ENCODE measurements at regions not wholly inside any gene's neighbourhood (a gene's known extent, or its start where the extent isn't known, plus 50 kb on each side); places are given as distances from the start of the nearest gene placed in this dataset.

GRCh38 chr13:50401049-50401505 is 385.8 kb downstream of the KCNRG start:
- Histone ChIP-seq H3K9me2 (ENCODE audit: low read depth, low read length) (no peaks in the 10 kb centered on the region), H3F3A (ENCODE audit: insufficient read depth, low read length) (no peaks in the 10 kb centered on the region), H4K20me1 (ENCODE audit: insufficient read depth, low read length) (no peaks in the 10 kb centered on the region), H3K4me3 (ENCODE audit: low read depth, low read length, poor library complexity, severe bottlenecking) (no peak overlapping the region), H3K36me3 (ENCODE audit: insufficient read depth, low read length) (no peaks in the 10 kb centered on the region), H3K79me2 (ENCODE audit: insufficient read depth, low read length) (no peaks in the 10 kb centered on the region), H3K9ac (ENCODE audit: low read length) (no peak overlapping the region), H3K27ac (ENCODE audit: low read depth, low read length, poor library complexity, severe bottlenecking) (no peak overlapping the region), H2AFZ (ENCODE audit: low read length) (no peak overlapping the region), H3K4me1 (ENCODE audit: insufficient read depth, low read length, severe bottlenecking) (peaks cover 27% of the 10 kb centered on the region), H3K9me3 (ENCODE audit: low read length) (no peaks in the 10 kb centered on the region), H3K4me2 (ENCODE audit: low read length) (no peak overlapping the region), H3K27me3 (ENCODE audit: insufficient read depth, low read length) (no peaks in the 10 kb centered on the region)
- TF ChIP-seq CTCF (IDR thresholded peaks at IDR 0.05; ENCODE audit: low read length) (no peak), EZH2 (IDR thresholded peaks at IDR 0.05; ENCODE audit: borderline replicate concordance, low read length) (no peak)

- H3K27me3 ChIP-seq (ENCODE audit: insufficient read depth, low read length): no peaks in the 10 kb centered on the region
- H3K4me1 ChIP-seq (ENCODE audit: insufficient read depth, low read length, severe bottlenecking): peaks cover 27% of the 10 kb centered on the region
- no peaks in the 10 kb centered on the region for H3K9me2 ChIP-seq (ENCODE audit: low read depth, low read length)
- H3K36me3 ChIP-seq (ENCODE audit: insufficient read depth, low read length): no peaks in the 10 kb centered on the region
- H3K4me2 ChIP-seq (ENCODE audit: low read length): no peak overlapping the region
- no peaks in the 10 kb centered on the region for H3K79me2 ChIP-seq (ENCODE audit: insufficient read depth, low read length)
- no peak overlapping the region for H3K27ac ChIP-seq (ENCODE audit: low read depth, low read length, poor library complexity, severe bottlenecking)
- H3F3A ChIP-seq (ENCODE audit: insufficient read depth, low read length): no peaks in the 10 kb centered on the region
- no peaks in the 10 kb centered on the region for H4K20me1 ChIP-seq (ENCODE audit: insufficient read depth, low read length)
- no peaks in the 10 kb centered on the region for H3K9me3 ChIP-seq (ENCODE audit: low read length)
- no peak overlapping the region for H3K9ac ChIP-seq (ENCODE audit: low read length)
- TF ChIP-seq CTCF (IDR thresholded peaks at IDR 0.05; ENCODE audit: low read length) (no peak), EZH2 (IDR thresholded peaks at IDR 0.05; ENCODE audit: borderline replicate concordance, low read length) (no peak)
- no peak overlapping the region for H2AFZ ChIP-seq (ENCODE audit: low read length)
- H3K4me3 ChIP-seq (ENCODE audit: low read depth, low read length, poor library complexity, severe bottlenecking): no peak overlapping the region
Measured at GRCh38 chr13:50401721-50402465, 386.6 kb downstream of the KCNRG start.

GRCh38 chr13:50403311-50403710 is 388.1 kb downstream of the KCNRG start:
- no peak overlapping the region for H3K9ac ChIP-seq (ENCODE audit: low read length)

More at GRCh38 chr13:50403311-50403710, 388.1 kb downstream of the KCNRG start:
- no peaks in the 10 kb centered on the region for H3K79me2 ChIP-seq (ENCODE audit: insufficient read depth, low read length)
- H3F3A ChIP-seq (ENCODE audit: insufficient read depth, low read length): no peaks in the 10 kb centered on the region
- no peaks in the 10 kb centered on the region for H3K36me3 ChIP-seq (ENCODE audit: insufficient read depth, low read length)
- H3K4me1 ChIP-seq (ENCODE audit: insufficient read depth, low read length, severe bottlenecking): peaks cover 34% of the 10 kb centered on the region
- H3K9me2 ChIP-seq (ENCODE audit: low read depth, low read length): no peaks in the 10 kb centered on the region
- H3K27ac ChIP-seq (ENCODE audit: low read depth, low read length, poor library complexity, severe bottlenecking): no peak overlapping the region
- no peaks in the 10 kb centered on the region for H3K9me3 ChIP-seq (ENCODE audit: low read length)
- no peak for TF ChIP-seq EZH2 (IDR thresholded peaks at IDR 0.05; ENCODE audit: borderline replicate concordance, low read length)
- TF ChIP-seq CTCF (IDR thresholded peaks at IDR 0.05; ENCODE audit: low read length): no peak
- no peaks in the 10 kb centered on the region for H3K27me3 ChIP-seq (ENCODE audit: insufficient read depth, low read length)
- H2AFZ ChIP-seq (ENCODE audit: low read length): no peak overlapping the region
- H3K4me2 ChIP-seq (ENCODE audit: low read length): no peak overlapping the region
- no peak overlapping the region for H3K4me3 ChIP-seq (ENCODE audit: low read depth, low read length, poor library complexity, severe bottlenecking)
- H4K20me1 ChIP-seq (ENCODE audit: insufficient read depth, low read length): no peaks in the 10 kb centered on the region

All from OCI-LY1 (cell line).